HEK293 (cell line): ENCODE measurements at regions not wholly inside any gene's neighbourhood (a gene's known extent, or its start where the extent isn't known, plus 50 kb on each side); places are given as distances from the start of the nearest gene placed in this dataset.
A peak's percentile ranks its signal among the peaks of the same experiment; 100 is the strongest.

Experiments
- CTCF ChIA-PET: fragments of 350-600 bp; formaldehyde crosslinking; extraction: SDS; loops from one replicate; lab custom pipeline; 2021; ENCODE audit warnings: antibody characterized with exemption; lab: Yijun Ruan, JAX
- POLR2A ChIA-PET: fragments of 300-600 bp; formaldehyde crosslinking; extraction: SDS; loops from one replicate; lab custom pipeline; 2020; ENCODE audit warnings: antibody characterized with exemption, inconsistent platforms; lab: Yijun Ruan, JAX
- H3K27ac ChIP-seq: fragments of 200-500 bp; sonication (Bioruptor generic); 2 replicates; pipeline ENCODE4 v1.5.1; 2014; ENCODE audit warnings: low read depth, low read length, control low read depth, inconsistent platforms; ENCODE audit errors: extremely low read depth
- H3K36me3 ChIP-seq, 2 experiments: fragments of 200-500 bp in 1 of 2; sonication (Bioruptor generic) in 1 of 2; 1 replicate in 1 of 2; 2 replicates in 1 of 2; pipeline ENCODE4 v1.5.1; 2014 to 2017; ENCODE audit warnings: inconsistent platforms in 2 of 2, low read length in 2 of 2; ENCODE audit not compliant: control insufficient read depth in 2 of 2, insufficient read depth in 1 of 2
- H3K4me1 ChIP-seq: fragments of 200-500 bp; sonication (Bioruptor generic); 2 replicates; pipeline ENCODE4 v1.5.1; 2014; ENCODE audit warnings: mild to moderate bottlenecking, low read length, inconsistent platforms; ENCODE audit not compliant: control insufficient read depth, insufficient read depth
- H3K4me3 ChIP-seq: 2 replicates; pipeline ENCODE4 v1.5.1; 2011; ENCODE audit warnings: low read depth, mild to moderate bottlenecking, control low read depth, low read length, moderate library complexity
- H3K9me3 ChIP-seq: fragments of 200-500 bp; sonication (Bioruptor generic); 2 replicates; pipeline ENCODE4 v1.5.1; 2014; ENCODE audit warnings: low read depth, low read length, inconsistent platforms; ENCODE audit not compliant: control insufficient read depth, insufficient read depth
- BCL11A ChIP-seq: fragments of 450-650 bp; formaldehyde crosslinking; IDR thresholded peaks from 2 replicates; pipeline ENCODE4 v1.5.1; 2016; ENCODE audit warnings: low read depth, missing biosample characterization, missing genetic modification characterization
- BCL11B ChIP-seq: fragments of 450-650 bp; formaldehyde crosslinking; IDR thresholded peaks from 2 replicates; pipeline ENCODE4 v1.5.1; 2016; ENCODE audit warnings: low read depth, missing biosample characterization, missing genetic modification characterization
- FEZF1 ChIP-seq: fragments of 450-650 bp; formaldehyde crosslinking; IDR thresholded peaks from 2 replicates; pipeline ENCODE4 v1.5.1; 2016; ENCODE audit warnings: missing biosample characterization, missing genetic modification characterization
- GLI4 ChIP-seq: fragments of 450-650 bp; formaldehyde crosslinking; IDR thresholded peaks from 2 replicates; pipeline ENCODE4 v1.5.1; 2016; ENCODE audit warnings: missing biosample characterization, missing genetic modification characterization
- HOXC10 ChIP-seq: sonication (generic); formaldehyde crosslinking; IDR thresholded peaks from 2 replicates; pipeline ENCODE4 v1.8.1; 2023; ENCODE audit warnings: mild to moderate bottlenecking, missing genetic modification reagents
- HOXD13 ChIP-seq: sonication (generic); formaldehyde crosslinking; IDR thresholded peaks from 2 replicates; pipeline ENCODE4 v1.8.0; 2022; ENCODE audit warnings: missing genetic modification reagents, borderline replicate concordance
- KLF16 ChIP-seq: fragments of 450-650 bp; formaldehyde crosslinking; IDR thresholded peaks from 2 replicates; pipeline ENCODE4 v1.5.1; 2017; ENCODE audit warnings: missing biosample characterization, missing genetic modification characterization
- PRDM2 ChIP-seq: fragments of 450-650 bp; formaldehyde crosslinking; IDR thresholded peaks from 2 replicates; pipeline ENCODE4 v1.5.1; 2016; ENCODE audit warnings: missing biosample characterization, missing genetic modification characterization, borderline replicate concordance
- PRDM6 ChIP-seq: fragments of 450-650 bp; formaldehyde crosslinking; IDR thresholded peaks from 2 replicates; pipeline ENCODE4 v1.5.1; 2017; ENCODE audit warnings: missing biosample characterization, missing genetic modification characterization
- SALL2 ChIP-seq: fragments of 450-650 bp; formaldehyde crosslinking; IDR thresholded peaks from 2 replicates; pipeline ENCODE4 v1.5.0; 2017; ENCODE audit warnings: missing biosample characterization, mild to moderate bottlenecking, missing genetic modification characterization, borderline replicate concordance
- TCF7L2 ChIP-seq: IDR thresholded peaks from 2 replicates; pipeline ENCODE4 v1.6.1; 2011; ENCODE audit warnings: low read depth, mild to moderate bottlenecking, inconsistent platforms, low read length, moderate library complexity, borderline replicate concordance
- ZFP41 ChIP-seq: fragments of 450-650 bp; formaldehyde crosslinking; IDR thresholded peaks from 2 replicates; pipeline ENCODE4 v1.5.1; 2016; ENCODE audit warnings: missing biosample characterization, missing genetic modification characterization, borderline replicate concordance
- ZNF140 ChIP-seq: fragments of 450-650 bp; formaldehyde crosslinking; IDR thresholded peaks from 2 replicates; pipeline ENCODE4 v1.5.1; 2016; ENCODE audit warnings: missing biosample characterization, missing genetic modification characterization
- ZNF155 ChIP-seq: fragments of 450-650 bp; formaldehyde crosslinking; IDR thresholded peaks from 2 replicates; pipeline ENCODE4 v1.5.1; 2016; ENCODE audit warnings: missing biosample characterization, missing genetic modification characterization
- ZNF214 ChIP-seq: fragments of 450-650 bp; formaldehyde crosslinking; IDR thresholded peaks from 2 replicates; pipeline ENCODE4 v1.5.1; 2017; ENCODE audit warnings: missing biosample characterization, mild to moderate bottlenecking, missing genetic modification characterization, borderline replicate concordance
- ZNF248 ChIP-seq: fragments of 450-650 bp; formaldehyde crosslinking; IDR thresholded peaks from 2 replicates; pipeline ENCODE4 v1.5.1; 2017; ENCODE audit warnings: missing biosample characterization, missing genetic modification characterization
- ZNF280D ChIP-seq: fragments of 450-650 bp; formaldehyde crosslinking; IDR thresholded peaks from 2 replicates; pipeline ENCODE4 v1.5.1; 2016; ENCODE audit warnings: missing biosample characterization, missing genetic modification characterization
- ZNF433 ChIP-seq: fragments of 450-650 bp; formaldehyde crosslinking; IDR thresholded peaks from 2 replicates; pipeline ENCODE4 v1.5.1; 2016; ENCODE audit warnings: missing biosample characterization, missing genetic modification characterization, low read depth
- ZNF571 ChIP-seq: fragments of 450-650 bp; formaldehyde crosslinking; IDR thresholded peaks from 2 replicates; pipeline ENCODE4 v1.5.0; 2017; ENCODE audit warnings: missing biosample characterization, missing genetic modification characterization
- ZNF610 ChIP-seq: fragments of 450-650 bp; formaldehyde crosslinking; IDR thresholded peaks from 2 replicates; pipeline ENCODE4 v1.5.1; 2016; ENCODE audit warnings: missing biosample characterization, missing genetic modification characterization, borderline replicate concordance
- ZNF768 ChIP-seq: fragments of 450-650 bp; formaldehyde crosslinking; IDR thresholded peaks from 2 replicates; pipeline ENCODE4 v1.5.1; 2018; ENCODE audit warnings: missing biosample characterization, mild to moderate bottlenecking, missing genetic modification characterization
- ZNF785 ChIP-seq: fragments of 450-650 bp; formaldehyde crosslinking; IDR thresholded peaks from 2 replicates; pipeline ENCODE4 v1.5.1; 2016; ENCODE audit warnings: missing biosample characterization, missing genetic modification characterization
- ZSCAN16 ChIP-seq: fragments of 450-650 bp; formaldehyde crosslinking; IDR thresholded peaks from 2 replicates; pipeline ENCODE4 v1.5.1; 2016; ENCODE audit warnings: missing biosample characterization, missing genetic modification characterization
- TF ChIP-seq, protein P1 (sequence below): fragments of 450-650 bp; formaldehyde crosslinking; IDR thresholded peaks from 2 replicates; pipeline ENCODE4 v1.5.1; 2016; ENCODE audit warnings: missing biosample characterization, missing genetic modification characterization

DNA sequence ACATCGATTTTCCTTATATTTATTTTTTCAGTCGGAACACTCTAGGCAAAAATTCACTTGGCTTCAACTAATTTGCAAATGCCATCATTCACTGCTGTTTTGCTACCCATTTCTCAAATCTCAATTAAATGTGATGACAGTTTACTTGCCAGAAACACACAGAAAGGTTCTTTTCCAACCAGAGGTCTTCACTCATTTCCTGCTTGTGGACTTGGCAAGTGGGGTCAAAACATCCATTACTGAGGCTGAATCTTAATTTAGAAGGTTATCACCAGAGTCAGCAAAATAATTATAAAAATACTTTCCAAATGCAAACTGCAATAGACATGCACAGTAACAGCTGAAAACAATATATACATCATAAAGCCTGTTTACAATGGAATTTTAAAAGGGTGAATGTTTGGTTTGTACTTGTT lies 625.4 kb upstream of the TBL1XR1 start:
- TF ChIP-seq, protein P1, sequence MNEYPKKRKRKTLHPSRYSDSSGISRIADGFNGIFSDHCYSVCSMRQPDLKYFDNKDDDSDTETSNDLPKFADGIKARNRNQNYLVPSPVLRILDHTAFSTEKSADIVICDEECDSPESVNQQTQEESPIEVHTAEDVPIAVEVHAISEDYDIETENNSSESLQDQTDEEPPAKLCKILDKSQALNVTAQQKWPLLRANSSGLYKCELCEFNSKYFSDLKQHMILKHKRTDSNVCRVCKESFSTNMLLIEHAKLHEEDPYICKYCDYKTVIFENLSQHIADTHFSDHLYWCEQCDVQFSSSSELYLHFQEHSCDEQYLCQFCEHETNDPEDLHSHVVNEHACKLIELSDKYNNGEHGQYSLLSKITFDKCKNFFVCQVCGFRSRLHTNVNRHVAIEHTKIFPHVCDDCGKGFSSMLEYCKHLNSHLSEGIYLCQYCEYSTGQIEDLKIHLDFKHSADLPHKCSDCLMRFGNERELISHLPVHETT (tag by site-specific recombination): no peak
- no peak for TF ChIP-seq PRDM2 (tag by site-specific recombination)
- no peak for TF ChIP-seq ZNF214 (tag by site-specific recombination)
- TF ChIP-seq PRDM6 (tag by site-specific recombination): peak; percentile 47; the same call in 1 of the 2 replicates
- TF ChIP-seq ZNF280D (tag by site-specific recombination): no peak
- TF ChIP-seq, all 188 proteins: peak for 1
- Histone ChIP-seq H3K36me3 (no peaks in the 10 kb centered on the region), H3K4me1 (no peaks in the 10 kb centered on the region), H3K4me3 (no peak overlapping the region), H3K9me3 (no peaks in the 10 kb centered on the region), H3K27ac (no peak overlapping the region)
- ChIA-PET CTCF (no interaction called here), POLR2A (no interaction called here)

DNA sequence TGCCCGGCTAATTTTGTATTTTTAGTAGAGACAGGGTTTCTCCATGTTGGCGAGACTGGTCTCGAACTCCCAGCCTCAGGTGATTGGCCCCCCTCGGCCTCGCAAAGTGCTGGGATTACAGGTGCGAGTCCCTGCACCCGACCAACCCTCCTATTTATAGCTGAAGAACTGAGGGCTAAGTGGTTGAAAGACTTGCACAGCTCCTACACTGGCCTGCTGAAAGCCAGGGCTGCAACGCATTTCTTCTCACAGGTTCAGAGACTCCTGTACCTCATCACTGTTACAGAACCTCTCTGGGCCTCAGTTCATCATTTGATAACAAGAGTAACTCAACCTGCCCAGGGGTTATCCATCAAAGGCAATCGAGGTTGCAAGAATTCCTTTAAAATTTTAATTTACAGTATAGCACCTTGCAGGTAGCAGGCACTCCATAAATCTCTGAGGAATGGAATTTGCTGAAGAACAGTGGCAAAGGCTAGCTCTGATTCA lies 626.5 kb upstream of the TBL1XR1 start:
- Histone ChIP-seq H3K27ac (no peak overlapping the region), H3K36me3 (no peaks in the 10 kb centered on the region), H3K4me1 (no peaks in the 10 kb centered on the region), H3K4me3 (no peak overlapping the region), H3K9me3 (no peaks in the 10 kb centered on the region)
- POLR2A ChIA-PET: no interaction called here
- CTCF ChIA-PET: no interaction called here
- TF ChIP-seq ZNF248 (tag by site-specific recombination) (no peak), ZNF785 (tag by site-specific recombination) (no peak), ZFP41 (tag by site-specific recombination) (no peak), ZNF433 (no peak), SALL2 (tag by site-specific recombination) (no peak), GLI4 (tag by site-specific recombination) (no peak), ZNF768 (tag by site-specific recombination) (no peak), ZSCAN16 (tag by site-specific recombination) (no peak), TCF7L2 (no peak), ZNF155 (tag by site-specific recombination) (no peak), BCL11A (tag by site-specific recombination) (no peak), FEZF1 (tag by site-specific recombination) (no peak), BCL11B (tag by site-specific recombination) (no peak), ZNF140 (tag by site-specific recombination) (no peak), ZNF610 (tag by site-specific recombination) (no peak), KLF16 (tag by site-specific recombination) (no peak), HOXD13 (no peak), ZNF571 (tag by site-specific recombination) (no peak), HOXC10 (CRISPR knock-in tag) (no peak)
